K562 (cell line): ENCODE measurements at regions not wholly inside any gene's neighbourhood (a gene's known extent, or its start where the extent isn't known, plus 50 kb on each side); places are given as distances from the start of the nearest gene placed in this dataset.

Source experiments
- ATAC-seq: fragments of 200-7000 bp; cut with Tn5 transposase; 3 replicates; pipeline ENCODE4 v1.9.1; 2020; ENCODE audit warnings: moderate library complexity
- BruUV-seq: library from RNA; stranded (reverse); fragments of 400-500 nt; replicated peaks from 2 replicates; lab custom pipeline; 2021; lab: Mats Ljungman, UMichigan
- CTCF ChIA-PET: fragments of 300-600 bp; formaldehyde crosslinking; extraction: SDS; loops from one replicate; lab custom pipeline; 2021; ENCODE audit warnings: low intra/inter-chr PET ratio; lab: Yijun Ruan, JAX
- POLR2A ChIA-PET: fragments of 300-600, 350-650 bp; sonication (Branson Sonifier 250); formaldehyde crosslinking; extraction: SDS; loops from one replicate; lab custom pipeline; 2021; ENCODE audit warnings: antibody characterized with exemption, inconsistent platforms; lab: Yijun Ruan, JAX
- DNase-seq, 4 experiments: peaks; one replicate each; pipeline versions ENCODE4 v3.0.0 to v3.0.0-alpha.2; 2011 to 2018; ENCODE audit warnings: low spot score in 3 of 4, mixed read lengths in 3 of 4; ENCODE audit errors: extremely low read depth in 1 of 4
- FAIRE-seq: peaks from 2 replicates; lab custom pipeline; 2011; peaks lifted over from hg19 to GRCh38; lab: Jason Lieb, UNC
- H2AFZ ChIP-seq: 2 replicates; pipeline ENCODE4 v1.6.0; 2011; ENCODE audit warnings: low read depth, low read length, control low read depth, inconsistent platforms
- H3K27ac ChIP-seq: fragments of 200-600 bp; 3 replicates; pipeline ENCODE4 v1.8.0; 2011; ENCODE audit warnings: low read depth, mild to moderate bottlenecking, control low read depth, inconsistent platforms, low read length, moderate library complexity, mixed read lengths; ENCODE audit errors: extremely low read depth
- H3K27me3 ChIP-seq, 2 experiments: fragments of 300-600 bp in 1 of 2; 2 replicates in 1 of 2; 3 replicates in 1 of 2; pipeline versions ENCODE4 v1.6.0 to v1.8.0; 2011; ENCODE audit warnings: inconsistent platforms in 2 of 2, low read length in 2 of 2, mild to moderate bottlenecking in 1 of 2, mixed read lengths in 1 of 2, moderate library complexity in 1 of 2; ENCODE audit not compliant: control insufficient read depth in 2 of 2, insufficient read depth in 2 of 2
- H3K36me3 ChIP-seq: fragments of 300-600 bp; 3 replicates; pipeline ENCODE4 v1.8.0; 2011; ENCODE audit warnings: mild to moderate bottlenecking, low read length, inconsistent platforms; ENCODE audit not compliant: control insufficient read depth, insufficient read depth
- H3K4me1 ChIP-seq, 2 experiments: fragments of 200-600 bp in 1 of 2; replicated peaks in 1 of 2; 2 replicates in 1 of 2; 3 replicates in 1 of 2; pipeline versions ENCODE4 v1.5.1 to v1.8.0; 2011; ENCODE audit warnings: inconsistent platforms in 2 of 2, low read length in 2 of 2, mild to moderate bottlenecking in 1 of 2, mixed read lengths in 1 of 2, moderate library complexity in 1 of 2; ENCODE audit not compliant: control insufficient read depth in 2 of 2, insufficient read depth in 2 of 2
- H3K4me2 ChIP-seq: 2 replicates; pipeline ENCODE4 v1.6.1; 2011; ENCODE audit warnings: low read length, control low read depth, inconsistent platforms, mixed read lengths; ENCODE audit not compliant: insufficient read depth
- H3K4me3 ChIP-seq: fragments of 200-600 bp; sonication (generic), shearing (Covaris generic); 2 replicates; pipeline ENCODE4 v1.5.1; 2016; ENCODE audit warnings: control low read depth, inconsistent platforms
- H3K79me2 ChIP-seq: fragments of 200-600 bp; 3 replicates; pipeline ENCODE4 v1.8.0; 2011; ENCODE audit warnings: low read length, inconsistent platforms; ENCODE audit not compliant: control insufficient read depth, insufficient read depth
- H3K9ac ChIP-seq, 2 experiments: 2 replicates each; pipeline versions ENCODE4 v1.6.0 to v1.6.1; 2011; ENCODE audit warnings: low read depth in 2 of 2, low read length in 2 of 2, control low read depth in 1 of 2, inconsistent platforms in 1 of 2, mild to moderate bottlenecking in 1 of 2, mixed read lengths in 1 of 2; ENCODE audit not compliant: insufficient read depth in 1 of 2
- H3K9me1 ChIP-seq: one replicate; pipeline ENCODE4 v1.6.0; 2011; ENCODE audit warnings: inconsistent platforms, mild to moderate bottlenecking, low read length, moderate library complexity; ENCODE audit not compliant: control insufficient read depth, insufficient read depth
- H3K9me3 ChIP-seq: replicated peaks from 2 replicates; pipeline ENCODE4 v1.5.1; 2011; ENCODE audit warnings: low read depth, low read length, inconsistent platforms; ENCODE audit not compliant: control insufficient read depth, insufficient read depth
- H4K20me1 ChIP-seq: replicated peaks from 2 replicates; pipeline ENCODE4 v1.6.1; 2011; ENCODE audit warnings: low read length, inconsistent platforms, mixed read lengths; ENCODE audit not compliant: control insufficient read depth, insufficient read depth
- ARID2 ChIP-seq: fragments of 450-650 bp; IDR thresholded peaks from 2 replicates; pipeline ENCODE4 v1.6.1; 2017; ENCODE audit warnings: antibody characterized with exemption, mild to moderate bottlenecking
- DMBX1 ChIP-seq: fragments of 250-450 bp; sonication (Bioruptor Pico); IDR thresholded peaks from 2 replicates; pipeline ENCODE4 v1.8.0; 2022; ENCODE audit warnings: inconsistent platforms, mild to moderate bottlenecking, moderate library complexity, borderline replicate concordance
- IFI16 ChIP-seq: fragments of 250-450 bp; sonication (Bioruptor Pico); IDR thresholded peaks from 2 replicates; pipeline ENCODE4 v2.1.2; 2022; ENCODE audit warnings: mild to moderate bottlenecking, inconsistent platforms
- TAF15 ChIP-seq: fragments of 200-400 bp; formaldehyde crosslinking; IDR thresholded peaks from 2 replicates; pipeline ENCODE4 v1.6.1; 2017; ENCODE audit warnings: mild to moderate bottlenecking, low read depth, low read length, moderate library complexity
- WGBS: fragments of 100-300 bp; shearing (Covaris generic); methylation state at CpG from one replicate; pipeline ENCODE4 v1.1.6; 2016; ENCODE audit warnings: low coverage, mixed read lengths; ENCODE audit not compliant: insufficient coverage; ENCODE audit errors: missing lambda C conversion rate; 5-methylcytosine and 5-hydroxymethylcytosine counted together
- in situ Hi-C: fragments of 300-500 bp; cut with MboI; formaldehyde crosslinking; loops from 4 replicates; pipeline ENCODE4 v1.15.0; 2018; ENCODE audit warnings: inconsistent platforms, mixed read lengths
- intact Hi-C: fragments of 100-400 bp; cut with micrococcal nuclease; formaldehyde crosslinking; loops from 2 replicates; pipeline ENCODE4 v1.14.2; 2022
- TF ChIP-seq, protein P1 (sequence below): fragments of 450-650 bp; conservative IDR thresholded peaks from 2 replicates; pipeline ENCODE4 v1.6.1; 2016; ENCODE audit warnings: missing genetic modification characterization, low read depth, mild to moderate bottlenecking, missing compliant biosample characterization, moderate library complexity
- TF ChIP-seq, protein P2 (sequence below): fragments of 250-450 bp; sonication (Bioruptor Pico); IDR thresholded peaks from 2 replicates; pipeline ENCODE4 v1.4.0; 2020; ENCODE audit warnings: mild to moderate bottlenecking
- TF ChIP-seq, protein P3 (sequence below): sonication (generic); formaldehyde crosslinking; IDR thresholded peaks from 2 replicates; pipeline ENCODE4 v1.8.1; 2023; ENCODE audit warnings: mild to moderate bottlenecking, missing genetic modification reagents

DNA sequence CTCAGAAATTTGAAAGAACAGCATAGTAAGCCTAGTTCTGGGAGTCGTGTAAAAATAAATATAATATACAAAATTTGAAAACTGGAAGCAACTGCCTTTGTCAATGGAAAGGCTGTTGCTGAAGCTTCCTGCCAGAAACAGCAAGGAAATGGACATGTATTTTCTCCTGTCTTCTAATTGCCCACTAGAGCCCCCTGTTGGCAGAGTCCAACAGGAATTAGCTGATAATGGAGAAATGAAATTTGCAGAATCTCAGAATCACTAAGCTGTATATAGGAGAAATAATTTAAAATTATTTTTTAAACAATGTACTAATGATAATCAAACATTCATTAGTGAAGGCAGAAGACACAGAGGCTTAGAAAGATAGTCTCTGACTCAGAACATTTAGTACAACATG lies 414.8 kb downstream of the SLC6A15 start:
- H3K27ac ChIP-seq, result no peak overlapping the region
- H3K27me3 ChIP-seq, result no peaks in the 10 kb centered on the region
- H3K36me3 ChIP-seq, result no peaks in the 10 kb centered on the region
- H3K9ac ChIP-seq, result no peak overlapping the region
- no TSS peak for BruUV-seq
- no peak overlapping the region for H2AFZ ChIP-seq
- DNase-seq (no peak), FAIRE-seq (no peak), ATAC-seq (no peak)
- no peaks in the 10 kb centered on the region for H3K9me1 ChIP-seq
- ChIA-PET CTCF (no interaction called here), POLR2A (no interaction called here)
- TF ChIP-seq ARID2, result no peak
- TF ChIP-seq DMBX1 (CRISPR knock-in tag), result no peak
- TF ChIP-seq, protein P1, sequence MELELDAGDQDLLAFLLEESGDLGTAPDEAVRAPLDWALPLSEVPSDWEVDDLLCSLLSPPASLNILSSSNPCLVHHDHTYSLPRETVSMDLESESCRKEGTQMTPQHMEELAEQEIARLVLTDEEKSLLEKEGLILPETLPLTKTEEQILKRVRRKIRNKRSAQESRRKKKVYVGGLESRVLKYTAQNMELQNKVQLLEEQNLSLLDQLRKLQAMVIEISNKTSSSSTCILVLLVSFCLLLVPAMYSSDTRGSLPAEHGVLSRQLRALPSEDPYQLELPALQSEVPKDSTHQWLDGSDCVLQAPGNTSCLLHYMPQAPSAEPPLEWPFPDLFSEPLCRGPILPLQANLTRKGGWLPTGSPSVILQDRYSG, result no peak
- TF ChIP-seq, protein P2, sequence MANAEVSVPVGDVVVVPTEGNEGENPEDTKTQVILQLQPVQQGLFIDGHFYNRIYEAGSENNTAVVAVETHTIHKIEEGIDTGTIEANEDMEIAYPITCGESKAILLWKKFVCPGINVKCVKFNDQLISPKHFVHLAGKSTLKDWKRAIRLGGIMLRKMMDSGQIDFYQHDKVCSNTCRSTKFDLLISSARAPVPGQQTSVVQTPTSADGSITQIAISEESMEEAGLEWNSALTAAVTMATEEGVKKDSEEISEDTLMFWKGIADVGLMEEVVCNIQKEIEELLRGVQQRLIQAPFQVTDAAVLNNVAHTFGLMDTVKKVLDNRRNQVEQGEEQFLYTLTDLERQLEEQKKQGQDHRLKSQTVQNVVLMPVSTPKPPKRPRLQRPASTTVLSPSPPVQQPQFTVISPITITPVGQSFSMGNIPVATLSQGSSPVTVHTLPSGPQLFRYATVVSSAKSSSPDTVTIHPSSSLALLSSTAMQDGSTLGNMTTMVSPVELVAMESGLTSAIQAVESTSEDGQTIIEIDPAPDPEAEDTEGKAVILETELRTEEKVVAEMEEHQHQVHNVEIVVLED, result no peak
- TF ChIP-seq, protein P3, sequence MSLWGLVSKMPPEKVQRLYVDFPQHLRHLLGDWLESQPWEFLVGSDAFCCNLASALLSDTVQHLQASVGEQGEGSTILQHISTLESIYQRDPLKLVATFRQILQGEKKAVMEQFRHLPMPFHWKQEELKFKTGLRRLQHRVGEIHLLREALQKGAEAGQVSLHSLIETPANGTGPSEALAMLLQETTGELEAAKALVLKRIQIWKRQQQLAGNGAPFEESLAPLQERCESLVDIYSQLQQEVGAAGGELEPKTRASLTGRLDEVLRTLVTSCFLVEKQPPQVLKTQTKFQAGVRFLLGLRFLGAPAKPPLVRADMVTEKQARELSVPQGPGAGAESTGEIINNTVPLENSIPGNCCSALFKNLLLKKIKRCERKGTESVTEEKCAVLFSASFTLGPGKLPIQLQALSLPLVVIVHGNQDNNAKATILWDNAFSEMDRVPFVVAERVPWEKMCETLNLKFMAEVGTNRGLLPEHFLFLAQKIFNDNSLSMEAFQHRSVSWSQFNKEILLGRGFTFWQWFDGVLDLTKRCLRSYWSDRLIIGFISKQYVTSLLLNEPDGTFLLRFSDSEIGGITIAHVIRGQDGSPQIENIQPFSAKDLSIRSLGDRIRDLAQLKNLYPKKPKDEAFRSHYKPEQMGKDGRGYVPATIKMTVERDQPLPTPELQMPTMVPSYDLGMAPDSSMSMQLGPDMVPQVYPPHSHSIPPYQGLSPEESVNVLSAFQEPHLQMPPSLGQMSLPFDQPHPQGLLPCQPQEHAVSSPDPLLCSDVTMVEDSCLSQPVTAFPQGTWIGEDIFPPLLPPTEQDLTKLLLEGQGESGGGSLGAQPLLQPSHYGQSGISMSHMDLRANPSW (CRISPR knock-in tag), result no peak
- TF ChIP-seq IFI16 (CRISPR knock-in tag), result no peak
- no peak for TF ChIP-seq TAF15
- WGBS, result 0% methylated on average over 1 of the region's 1 CpG
- no peaks in the 10 kb centered on the region for H3K79me2 ChIP-seq
- no peak overlapping the region for H3K4me2 ChIP-seq
- intact Hi-C loops, result no loop called here
- H4K20me1 ChIP-seq, result no peaks in the 10 kb centered on the region
- no peak overlapping the region for H3K4me3 ChIP-seq
- no peaks in the 10 kb centered on the region for H3K4me1 ChIP-seq
- H3K9me3 ChIP-seq, result no peaks in the 10 kb centered on the region
- in situ Hi-C loops, result no loop called here
